K562 (cell line): ENCODE measurements at regions not wholly inside any gene's neighbourhood (a gene's known extent, or its start where the extent isn't known, plus 50 kb on each side); places are given as distances from the start of the nearest gene placed in this dataset.

Source experiments
- ATAC-seq: fragments of 200-7000 bp; cut with Tn5 transposase; 3 replicates; pipeline ENCODE4 v1.9.1; 2020; ENCODE audit warnings: moderate library complexity
- BruUV-seq: library from RNA; stranded (reverse); fragments of 400-500 nt; replicated peaks from 2 replicates; lab custom pipeline; 2021; lab: Mats Ljungman, UMichigan
- CTCF ChIA-PET: fragments of 300-600 bp; formaldehyde crosslinking; extraction: SDS; loops from one replicate; lab custom pipeline; 2021; ENCODE audit warnings: low intra/inter-chr PET ratio; lab: Yijun Ruan, JAX
- POLR2A ChIA-PET: fragments of 300-600, 350-650 bp; sonication (Branson Sonifier 250); formaldehyde crosslinking; extraction: SDS; loops from one replicate; lab custom pipeline; 2021; ENCODE audit warnings: antibody characterized with exemption, inconsistent platforms; lab: Yijun Ruan, JAX
- DNase-seq, 4 experiments: peaks; one replicate each; pipeline versions ENCODE4 v3.0.0 to v3.0.0-alpha.2; 2011 to 2018; ENCODE audit warnings: low spot score in 3 of 4, mixed read lengths in 3 of 4; ENCODE audit errors: extremely low read depth in 1 of 4
- FAIRE-seq: peaks from 2 replicates; lab custom pipeline; 2011; peaks lifted over from hg19 to GRCh38; lab: Jason Lieb, UNC
- H2AFZ ChIP-seq: 2 replicates; pipeline ENCODE4 v1.6.0; 2011; ENCODE audit warnings: low read depth, low read length, control low read depth, inconsistent platforms
- H3K27ac ChIP-seq: fragments of 200-600 bp; 3 replicates; pipeline ENCODE4 v1.8.0; 2011; ENCODE audit warnings: low read depth, mild to moderate bottlenecking, control low read depth, inconsistent platforms, low read length, moderate library complexity, mixed read lengths; ENCODE audit errors: extremely low read depth
- H3K27me3 ChIP-seq, 2 experiments: fragments of 300-600 bp in 1 of 2; 2 replicates in 1 of 2; 3 replicates in 1 of 2; pipeline versions ENCODE4 v1.6.0 to v1.8.0; 2011; ENCODE audit warnings: inconsistent platforms in 2 of 2, low read length in 2 of 2, mild to moderate bottlenecking in 1 of 2, mixed read lengths in 1 of 2, moderate library complexity in 1 of 2; ENCODE audit not compliant: control insufficient read depth in 2 of 2, insufficient read depth in 2 of 2
- H3K36me3 ChIP-seq: fragments of 300-600 bp; 3 replicates; pipeline ENCODE4 v1.8.0; 2011; ENCODE audit warnings: mild to moderate bottlenecking, low read length, inconsistent platforms; ENCODE audit not compliant: control insufficient read depth, insufficient read depth
- H3K4me1 ChIP-seq, 2 experiments: fragments of 200-600 bp in 1 of 2; replicated peaks in 1 of 2; 2 replicates in 1 of 2; 3 replicates in 1 of 2; pipeline versions ENCODE4 v1.5.1 to v1.8.0; 2011; ENCODE audit warnings: inconsistent platforms in 2 of 2, low read length in 2 of 2, mild to moderate bottlenecking in 1 of 2, mixed read lengths in 1 of 2, moderate library complexity in 1 of 2; ENCODE audit not compliant: control insufficient read depth in 2 of 2, insufficient read depth in 2 of 2
- H3K4me2 ChIP-seq: 2 replicates; pipeline ENCODE4 v1.6.1; 2011; ENCODE audit warnings: low read length, control low read depth, inconsistent platforms, mixed read lengths; ENCODE audit not compliant: insufficient read depth
- H3K4me3 ChIP-seq: fragments of 200-600 bp; sonication (generic), shearing (Covaris generic); 2 replicates; pipeline ENCODE4 v1.5.1; 2016; ENCODE audit warnings: control low read depth, inconsistent platforms
- H3K79me2 ChIP-seq: fragments of 200-600 bp; 3 replicates; pipeline ENCODE4 v1.8.0; 2011; ENCODE audit warnings: low read length, inconsistent platforms; ENCODE audit not compliant: control insufficient read depth, insufficient read depth
- H3K9ac ChIP-seq, 2 experiments: 2 replicates each; pipeline versions ENCODE4 v1.6.0 to v1.6.1; 2011; ENCODE audit warnings: low read depth in 2 of 2, low read length in 2 of 2, control low read depth in 1 of 2, inconsistent platforms in 1 of 2, mild to moderate bottlenecking in 1 of 2, mixed read lengths in 1 of 2; ENCODE audit not compliant: insufficient read depth in 1 of 2
- H3K9me1 ChIP-seq: one replicate; pipeline ENCODE4 v1.6.0; 2011; ENCODE audit warnings: inconsistent platforms, mild to moderate bottlenecking, low read length, moderate library complexity; ENCODE audit not compliant: control insufficient read depth, insufficient read depth
- H3K9me3 ChIP-seq: replicated peaks from 2 replicates; pipeline ENCODE4 v1.5.1; 2011; ENCODE audit warnings: low read depth, low read length, inconsistent platforms; ENCODE audit not compliant: control insufficient read depth, insufficient read depth
- H4K20me1 ChIP-seq: replicated peaks from 2 replicates; pipeline ENCODE4 v1.6.1; 2011; ENCODE audit warnings: low read length, inconsistent platforms, mixed read lengths; ENCODE audit not compliant: control insufficient read depth, insufficient read depth
- CBFA2T2 ChIP-seq: fragments of 450-650 bp; conservative IDR thresholded peaks from 2 replicates; pipeline ENCODE4 v1.6.1; 2017; ENCODE audit warnings: mild to moderate bottlenecking
- FOXP1 ChIP-seq: sonication (generic); formaldehyde crosslinking; IDR thresholded peaks from 2 replicates; pipeline ENCODE4 v1.8.0; 2022; ENCODE audit warnings: mild to moderate bottlenecking, missing genetic modification reagents
- HMG20B ChIP-seq: fragments of 250-450 bp; sonication (Bioruptor Pico); IDR thresholded peaks from 2 replicates; pipeline ENCODE4 v1.5.0; 2021; ENCODE audit warnings: mild to moderate bottlenecking
- MAFG ChIP-seq: fragments of 450-650 bp; conservative IDR thresholded peaks from 2 replicates; pipeline ENCODE4 v1.6.1; 2016; ENCODE audit warnings: missing genetic modification characterization, missing compliant biosample characterization
- MED1 ChIP-seq: sonication (generic); formaldehyde crosslinking; IDR thresholded peaks from 2 replicates; pipeline ENCODE4 v1.8.1; 2023; ENCODE audit warnings: missing genetic modification reagents, borderline replicate concordance
- MNT ChIP-seq, 2 experiments: fragments of 450-650 bp; conservative IDR thresholded peaks; 2 replicates each; pipeline ENCODE4 v1.6.1; 2017; ENCODE audit warnings: mild to moderate bottlenecking in 2 of 2, moderate library complexity in 2 of 2
- RBM39 ChIP-seq: fragments of 200-400 bp; formaldehyde crosslinking; optimal IDR thresholded peaks from 2 replicates; pipeline ENCODE3; 2018; ENCODE audit warnings: low read depth, low read length
- SETDB1 ChIP-seq: IDR thresholded peaks from one replicate; pipeline ENCODE4 v1.6.1; 2012; ENCODE audit warnings: low read length, control low read depth, inconsistent platforms
- SNIP1 ChIP-seq: fragments of 450-650 bp; IDR thresholded peaks from 2 replicates; pipeline ENCODE4 v1.7.1; 2017; ENCODE audit warnings: low read depth, mild to moderate bottlenecking
- STAG1 ChIP-seq: sonication (generic); formaldehyde crosslinking; IDR thresholded peaks from 2 replicates; pipeline ENCODE4 v1.5.0; 2020; ENCODE audit warnings: missing genetic modification reagents, borderline replicate concordance
- U2AF1 ChIP-seq: fragments of 200-400 bp; formaldehyde crosslinking; optimal IDR thresholded peaks from 2 replicates; pipeline ENCODE3; 2017; ENCODE audit warnings: mild to moderate bottlenecking, low read depth, low read length, moderate library complexity
- ZBTB49 ChIP-seq: sonication (generic); formaldehyde crosslinking; IDR thresholded peaks from 2 replicates; pipeline ENCODE4 v1.8.0; 2022; ENCODE audit warnings: missing genetic modification reagents, mild to moderate bottlenecking, borderline replicate concordance
- ZNF518B ChIP-seq: fragments of 250-450 bp; sonication (Bioruptor Pico); IDR thresholded peaks from 2 replicates; pipeline ENCODE4 v1.5.0; 2021; ENCODE audit warnings: mild to moderate bottlenecking, moderate library complexity
- WGBS: fragments of 100-300 bp; shearing (Covaris generic); methylation state at CpG from one replicate; pipeline ENCODE4 v1.1.6; 2016; ENCODE audit warnings: low coverage, mixed read lengths; ENCODE audit not compliant: insufficient coverage; ENCODE audit errors: missing lambda C conversion rate; 5-methylcytosine and 5-hydroxymethylcytosine counted together
- in situ Hi-C: fragments of 300-500 bp; cut with MboI; formaldehyde crosslinking; loops from 4 replicates; pipeline ENCODE4 v1.15.0; 2018; ENCODE audit warnings: inconsistent platforms, mixed read lengths
- intact Hi-C: fragments of 100-400 bp; cut with micrococcal nuclease; formaldehyde crosslinking; loops from 2 replicates; pipeline ENCODE4 v1.14.2; 2022

GRCh38 chr5:93079046-93079445, 502.0 kb downstream of the NR2F1-AS1 start:
- intact Hi-C loops = no loop called here
- H3K9me1 ChIP-seq = no peaks in the 10 kb centered on the region
- FAIRE-seq = no peak
- no peak overlapping the region for H3K9ac ChIP-seq
- H3K79me2 ChIP-seq = no peaks in the 10 kb centered on the region
- H3K4me1 ChIP-seq = no peaks in the 10 kb centered on the region
- no peaks in the 10 kb centered on the region for H4K20me1 ChIP-seq
- H3K4me2 ChIP-seq = no peak overlapping the region
- TF ChIP-seq RBM39 (no peak), MED1 (CRISPR knock-in tag) (no peak), STAG1 (CRISPR knock-in tag) (no peak), FOXP1 (CRISPR knock-in tag) (no peak), U2AF1 (no peak), ZBTB49 (CRISPR knock-in tag) (no peak), MNT (conservative IDR thresholded peaks at IDR 0.05) (no peak), MAFG (no peak), SNIP1 (no peak), CBFA2T2 (no peak), ZNF518B (CRISPR knock-in tag) (no peak), HMG20B (CRISPR knock-in tag) (no peak), SETDB1 (no peak)
- 0% methylated on average over 2 of the region's 2 CpGs for WGBS
- BruUV-seq = no TSS peak
- in situ Hi-C loops = no loop called here
- ChIA-PET CTCF (no interaction called here), POLR2A (no interaction called here)
- ATAC-seq = no peak
- peaks cover 2% of the 10 kb centered on the region for H3K9me3 ChIP-seq
- no peaks in the 10 kb centered on the region for H3K27me3 ChIP-seq
- H3K36me3 ChIP-seq = no peaks in the 10 kb centered on the region
- no peak overlapping the region for H3K4me3 ChIP-seq
- H2AFZ ChIP-seq = no peak overlapping the region
- H3K27ac ChIP-seq = no peak overlapping the region
- DNase-seq = no peak
